OCI-LY3 (cell line): ENCODE measurements at regions not wholly inside any gene's neighbourhood (a gene's known extent, or its start where the extent isn't known, plus 50 kb on each side); places are given as distances from the start of the nearest gene placed in this dataset.

Experiments used
- CTCF ChIP-seq: fragments of 200-600, 300-600 bp; sonication (generic); IDR thresholded peaks from 2 replicates; pipeline ENCODE4 v1.5.1; 2014; ENCODE audit warnings: antibody characterized with exemption, low read length, low read depth
- EZH2phosphoT487 ChIP-seq: fragments of 200-600 bp; shearing (Covaris generic); IDR thresholded peaks from 2 replicates; pipeline ENCODE4 v1.6.1; 2018; ENCODE audit warnings: antibody characterized with exemption, mixed run types, low read depth

GRCh38 chrX:47752685-47753084 is 84.0 kb upstream of the ZNF81 start:
- TF ChIP-seq CTCF (no peak), EZH2phosphoT487 (no peak)
